NCI-H526 (cell line): ENCODE measurements at regions not wholly inside any gene's neighbourhood (a gene's known extent, or its start where the extent isn't known, plus 50 kb on each side); places are given as distances from the start of the nearest gene placed in this dataset.

ENCODE experiments used
- DNase-seq, 2 experiments: peaks; one replicate each; lab custom pipeline; 2025; lab: John Stamatoyannopoulos, UW

- DNase-seq, result no peak
Measured at GRCh38 chr11:106456647-106457046, 379.2 kb downstream of the AASDHPPT start.

GRCh38 chr11:106457727-106458126 lies 380.3 kb downstream of the AASDHPPT start:
- DNase-seq, result no peak

- no peak for DNase-seq
Measured at GRCh38 chr11:106459135-106459534, 381.7 kb downstream of the AASDHPPT start.

- no peak for DNase-seq
Measured at GRCh38 chr11:106461148-106461691, 383.8 kb downstream of the AASDHPPT start.

- no peak for DNase-seq
Measured at GRCh38 chr11:106461839-106462545, 384.5 kb downstream of the AASDHPPT start.

GRCh38 chr11:106463154-106463553 lies 385.7 kb downstream of the AASDHPPT start:
- no peak for DNase-seq

GRCh38 chr11:106463796-106464201 lies 386.3 kb downstream of the AASDHPPT start:
- DNase-seq, result no peak

- DNase-seq, result no peak
Measured at GRCh38 chr11:106464728-106465127, 387.3 kb downstream of the AASDHPPT start.

- DNase-seq, result no peak
Measured at GRCh38 chr11:106466521-106467080, 389.1 kb downstream of the AASDHPPT start.

- DNase-seq, result no peak
Measured at GRCh38 chr11:106467501-106467900, 390.0 kb downstream of the AASDHPPT start.

- DNase-seq, result no peak
Measured at GRCh38 chr11:106468086-106468485, 390.6 kb downstream of the AASDHPPT start.

GRCh38 chr11:106468531-106468930 lies 391.1 kb downstream of the AASDHPPT start:
- no peak for DNase-seq

- DNase-seq, result no peak
Measured at GRCh38 chr11:106470230-106470629, 392.8 kb downstream of the AASDHPPT start.

- DNase-seq, result no peak
Measured at GRCh38 chr11:106471276-106471675, 393.8 kb downstream of the AASDHPPT start.

- no peak for DNase-seq
Measured at GRCh38 chr11:106473089-106473722, 395.7 kb downstream of the AASDHPPT start.

GRCh38 chr11:106474274-106474673 lies 396.8 kb downstream of the AASDHPPT start:
- DNase-seq, result no peak

GRCh38 chr11:106475181-106475580 lies 397.7 kb downstream of the AASDHPPT start:
- no peak for DNase-seq

GRCh38 chr11:106477776-106478175 lies 400.3 kb downstream of the AASDHPPT start:
- DNase-seq, result no peak

GRCh38 chr11:106479646-106480045 lies 402.2 kb downstream of the AASDHPPT start:
- no peak for DNase-seq

GRCh38 chr11:106480581-106481190 lies 403.2 kb downstream of the AASDHPPT start:
- DNase-seq, result no peak

GRCh38 chr11:106482917-106483785 lies 405.7 kb downstream of the AASDHPPT start:
- DNase-seq, result no peak

GRCh38 chr11:106491751-106492150 lies 414.3 kb downstream of the AASDHPPT start:
- DNase-seq, result no peak
